Mesodermal cell (in vitro differentiated cells): ENCODE measurements at regions not wholly inside any gene's neighbourhood (a gene's known extent, or its start where the extent isn't known, plus 50 kb on each side); places are given as distances from the start of the nearest gene placed in this dataset.
A peak's percentile ranks its signal among the peaks of the same experiment; 100 is the strongest.
"Not testable (repeated sequence)": the region's sequence is repeated elsewhere in the genome, so short reads cannot be mapped to it uniquely, and the experiment has no call there.

Experiments
- H3K27ac ChIP-seq: 2 replicates; pipeline ENCODE4 v1.7.0; 2013; ENCODE audit warnings: mild to moderate bottlenecking, low read depth, low read length, moderate library complexity; ENCODE audit not compliant: severe bottlenecking
- H3K36me3 ChIP-seq: 2 replicates; pipeline ENCODE4 v1.7.1; 2013; ENCODE audit warnings: mild to moderate bottlenecking, low read length, moderate library complexity; ENCODE audit not compliant: control insufficient read depth, insufficient read depth
- H3K4me1 ChIP-seq: one replicate; pipeline ENCODE4 v1.7.1; 2013; ENCODE audit warnings: mild to moderate bottlenecking, low read length; ENCODE audit not compliant: insufficient read depth, control insufficient read depth, poor library complexity, severe bottlenecking
- H3K4me3 ChIP-seq: 2 replicates; pipeline ENCODE4 v1.7.0; 2013; ENCODE audit warnings: low read length, control low read depth, mild to moderate bottlenecking; ENCODE audit not compliant: insufficient read depth, poor library complexity, severe bottlenecking; ENCODE audit errors: extremely low read depth
- H3K9me3 ChIP-seq: 2 replicates; pipeline ENCODE4 v1.7.1; 2013; ENCODE audit warnings: mild to moderate bottlenecking, low read length, moderate library complexity; ENCODE audit not compliant: control insufficient read depth
- WGBS, 2 experiments: methylation state at CpG; one replicate each; pipeline ENCODE4 v1.1.5; 2013; ENCODE audit warnings: missing lambda C conversion rate in 2 of 2; ENCODE audit not compliant: insufficient coverage in 2 of 2; 5-methylcytosine and 5-hydroxymethylcytosine counted together

DNA sequence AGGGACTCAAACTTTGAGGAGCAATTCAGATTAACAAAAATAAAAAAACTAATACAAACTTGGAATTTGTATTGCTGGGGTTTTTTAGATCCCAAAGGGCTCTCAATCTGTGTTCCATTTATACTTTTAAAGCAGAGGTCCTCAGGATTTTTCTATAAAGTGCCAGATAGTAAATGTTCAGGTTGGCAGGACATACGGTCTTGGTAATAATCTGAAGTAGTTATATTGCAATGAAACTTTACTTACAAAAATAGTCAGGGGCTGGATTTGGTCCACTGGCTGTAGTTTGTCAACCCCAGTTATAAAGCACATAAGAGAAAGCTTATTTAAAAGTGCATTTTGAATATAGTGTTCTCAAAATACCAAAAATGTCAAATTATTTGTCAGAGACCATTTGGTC is 164.1 kb upstream of the CTSO start:
- Histone ChIP-seq H3K9me3 (no peaks in the 10 kb centered on the region), H3K27ac (no peak overlapping the region), H3K4me3 (no peak overlapping the region), H3K4me1 (no peaks in the 10 kb centered on the region), H3K36me3 (no peaks in the 10 kb centered on the region)
- no CpG with 5 or more reads among the region's 1 CpG for WGBS, 2 experiments

GRCh38 chr4:156116991-156117390 is 163.3 kb upstream of the CTSO start:
- Histone ChIP-seq H3K4me3 (no peak overlapping the region), H3K9me3 (no peaks in the 10 kb centered on the region), H3K4me1 (no peaks in the 10 kb centered on the region), H3K27ac (no peak overlapping the region), H3K36me3 (no peaks in the 10 kb centered on the region)

DNA sequence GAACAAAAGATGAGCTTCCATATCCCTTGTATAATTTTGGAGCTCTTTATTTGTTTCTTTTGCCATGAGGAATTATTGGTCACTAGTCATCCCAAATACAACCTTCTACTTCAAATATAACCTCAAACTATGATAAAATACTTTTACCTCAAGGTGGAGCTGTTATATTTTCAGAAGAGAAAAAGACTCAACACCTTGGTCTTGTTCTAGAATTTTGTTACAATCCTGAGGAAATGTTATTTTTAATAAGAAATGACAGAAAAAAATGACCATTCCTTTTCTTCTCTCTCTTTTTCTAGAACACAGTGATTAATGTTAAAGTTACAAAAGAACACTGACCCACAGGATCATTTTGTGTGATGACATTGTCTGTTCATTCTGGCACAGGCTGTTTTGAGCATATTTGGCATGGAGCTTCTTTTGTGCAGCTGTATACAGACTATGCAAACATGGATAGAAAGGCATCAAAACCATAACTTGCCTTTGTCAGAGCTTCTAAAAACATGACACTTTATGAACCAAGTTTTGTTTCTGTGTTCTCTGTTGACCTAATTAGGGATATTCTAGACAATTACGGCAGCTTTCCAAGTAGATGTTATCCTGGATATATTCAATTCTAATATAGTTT is 159.6 kb upstream of the CTSO start:
- Histone ChIP-seq H3K4me3 (no peak overlapping the region), H3K27ac (no peak overlapping the region), H3K4me1 (no peaks in the 10 kb centered on the region), H3K36me3 (no peaks in the 10 kb centered on the region), H3K9me3 (no peaks in the 10 kb centered on the region)
- WGBS, 2 experiments, result no CpG with 5 or more reads among the region's 1 CpG

DNA sequence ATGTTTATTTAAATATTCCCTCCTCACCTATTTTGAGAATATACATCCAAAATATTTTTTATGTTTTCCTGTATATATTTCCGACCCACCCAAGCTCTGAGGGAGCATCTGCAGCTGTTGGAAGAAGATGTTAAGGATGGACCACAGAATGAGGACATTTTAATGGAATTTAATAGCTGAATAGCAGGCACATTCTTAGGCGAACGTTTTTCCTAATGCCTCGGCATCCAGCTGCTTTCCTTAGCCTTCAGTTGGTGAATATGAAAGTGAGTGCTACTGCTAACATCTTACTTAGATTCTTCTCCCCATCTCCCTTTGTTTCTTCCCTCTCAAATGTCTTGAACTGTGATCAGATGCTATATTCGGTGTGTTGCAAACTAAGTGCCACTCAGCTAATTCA is 158.0 kb upstream of the CTSO start:
- Histone ChIP-seq H3K27ac (no peak overlapping the region), H3K36me3 (no peaks in the 10 kb centered on the region), H3K4me3 (no peak overlapping the region), H3K9me3 (no peaks in the 10 kb centered on the region), H3K4me1 (no peaks in the 10 kb centered on the region)
- WGBS, 2 experiments, result 39 to 57% methylated on average over 1 to 2 of the region's 5 CpGs

- H3K9me3 ChIP-seq, result no peaks in the 10 kb centered on the region
- WGBS, 2 experiments, result 77 to 79% methylated on average over 7 to 11 of the region's 11 CpGs
- no peaks in the 10 kb centered on the region for H3K4me1 ChIP-seq
- H3K4me3 ChIP-seq, result no peak overlapping the region
- H3K36me3 ChIP-seq, result no peaks in the 10 kb centered on the region
- peak overlapping the region; percentile 67 for H3K27ac ChIP-seq
Measured at GRCh38 chr4:156109943-156110900, 156.6 kb upstream of the CTSO start.

- H3K27ac ChIP-seq, H3K36me3 ChIP-seq, H3K4me1 ChIP-seq, H3K9me3 ChIP-seq, H3K4me3 ChIP-seq: not testable (repeated sequence)
- WGBS, 2 experiments, result no CpG with 5 or more reads among the region's 1 CpG
Measured at GRCh38 chr4:156109087-156109486, 155.4 kb upstream of the CTSO start.

DNA sequence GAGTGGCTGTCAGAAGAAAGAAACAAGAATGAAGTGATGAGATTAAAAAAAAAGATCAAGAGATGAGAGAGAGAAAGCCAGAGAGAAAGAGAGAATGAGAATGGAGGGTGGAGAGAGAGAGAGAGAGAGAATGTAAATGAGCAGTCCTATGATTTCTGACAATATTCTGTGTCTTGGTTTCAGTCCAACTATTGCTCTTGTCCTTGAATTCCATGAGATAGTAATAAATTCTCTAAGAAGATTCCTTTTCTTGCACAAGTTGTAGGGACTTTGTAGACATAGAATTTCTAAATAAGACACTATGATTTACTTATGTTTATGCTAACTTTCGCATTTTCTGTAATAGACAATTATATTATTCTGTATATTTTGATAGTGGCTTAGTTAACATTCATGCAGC is 149.6 kb upstream of the CTSO start:
- Histone ChIP-seq H3K9me3 (no peaks in the 10 kb centered on the region), H3K36me3 (no peaks in the 10 kb centered on the region), H3K27ac (no peak overlapping the region), H3K4me3 (no peak overlapping the region), H3K4me1 (no peaks in the 10 kb centered on the region)
- WGBS, 2 experiments, result no CpG with 5 or more reads among the region's 1 CpG

DNA sequence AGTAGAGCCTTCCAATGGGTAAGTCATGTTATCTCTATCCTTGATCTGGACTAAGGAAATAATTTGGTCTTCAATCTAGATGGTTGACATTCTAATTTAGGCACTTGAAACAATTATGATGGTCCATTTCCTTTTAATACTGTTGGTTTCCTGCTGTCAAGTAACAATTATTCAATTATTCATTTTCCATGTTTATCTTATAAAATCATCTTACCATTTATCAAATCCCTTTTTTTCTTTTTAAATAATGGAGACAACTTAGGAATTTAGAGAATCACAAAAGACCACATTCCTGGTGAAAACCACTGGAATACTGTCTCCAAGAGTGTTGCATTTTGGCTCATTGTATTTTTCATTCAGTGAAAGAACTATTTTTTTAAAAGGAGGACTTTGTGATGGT is 148.7 kb upstream of the CTSO start:
- Histone ChIP-seq H3K4me1 (no peaks in the 10 kb centered on the region), H3K36me3 (no peaks in the 10 kb centered on the region), H3K27ac (no peak overlapping the region), H3K9me3 (no peaks in the 10 kb centered on the region), H3K4me3 (no peak overlapping the region)

DNA sequence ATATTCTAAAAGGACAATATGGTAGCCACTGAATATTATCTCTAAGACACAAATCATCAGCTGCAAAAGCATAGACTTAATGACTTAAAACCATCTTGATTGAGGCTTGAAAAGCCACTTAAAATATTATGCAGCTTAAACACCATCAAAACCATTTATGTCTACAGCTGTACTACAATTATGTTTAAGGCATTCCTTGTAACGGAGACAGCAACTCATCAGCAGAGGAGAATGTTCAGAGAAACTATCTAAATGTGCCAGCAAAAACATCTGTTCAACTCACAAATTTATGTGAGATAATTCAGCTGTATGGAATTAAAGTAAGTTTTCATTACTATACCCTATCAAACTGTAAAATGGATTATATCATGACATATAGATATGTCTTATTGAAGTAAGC is 147.9 kb upstream of the CTSO start:
- 100% methylated on average over 1 of the region's 1 CpG; no CpG with 5 or more reads in 1 of the 2 experiments for WGBS, 2 experiments
- no peaks in the 10 kb centered on the region for H3K9me3 ChIP-seq
- H3K27ac ChIP-seq, result no peak overlapping the region
- no peak overlapping the region for H3K4me3 ChIP-seq
- no peaks in the 10 kb centered on the region for H3K36me3 ChIP-seq
- no peaks in the 10 kb centered on the region for H3K4me1 ChIP-seq

- no peak overlapping the region for H3K27ac ChIP-seq
- no peaks in the 10 kb centered on the region for H3K4me1 ChIP-seq
Measured at GRCh38 chr4:156100651-156101050, 147.0 kb upstream of the CTSO start.

DNA sequence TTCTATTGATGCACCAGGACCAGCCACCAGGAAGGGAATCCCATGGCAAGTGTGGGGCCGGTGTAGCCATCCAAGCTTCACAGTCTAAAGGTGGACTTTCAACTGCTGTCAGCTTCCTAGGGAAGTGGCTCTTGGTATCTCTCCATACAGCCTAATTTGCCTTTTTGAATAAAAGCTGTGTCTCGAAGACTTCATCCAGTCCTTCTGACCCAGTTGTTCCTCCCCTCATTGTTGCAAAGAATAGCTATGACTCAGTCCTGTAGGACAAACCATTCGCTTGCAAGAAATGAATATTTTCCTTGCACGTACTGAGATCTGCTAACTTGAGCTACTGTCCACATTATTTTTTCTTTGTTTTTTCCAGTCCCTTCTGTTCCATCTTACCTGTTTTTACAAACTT is 145.1 kb upstream of the CTSO start:
- Histone ChIP-seq H3K4me3 (no peak overlapping the region), H3K36me3 (no peaks in the 10 kb centered on the region), H3K9me3 (no peaks in the 10 kb centered on the region), H3K4me1 (no peaks in the 10 kb centered on the region), H3K27ac (no peak overlapping the region)
- 81 to 89% methylated on average over 4 of the region's 4 CpGs for WGBS, 2 experiments

More at GRCh38 chr4:156100651-156101050, 147.0 kb upstream of the CTSO start:
- no peaks in the 10 kb centered on the region for H3K36me3 ChIP-seq
- no peaks in the 10 kb centered on the region for H3K9me3 ChIP-seq
- H3K4me3 ChIP-seq, result no peak overlapping the region
